ENCODE measurements at regions not wholly inside any gene's neighbourhood (a gene's known extent, or its start where the extent isn't known, plus 50 kb on each side); places are given as distances from the start of the nearest gene placed in this dataset.
"Not testable (repeated sequence)": the region's sequence is repeated elsewhere in the genome, so short reads cannot be mapped to it uniquely, and the experiment has no call there.

DNA sequence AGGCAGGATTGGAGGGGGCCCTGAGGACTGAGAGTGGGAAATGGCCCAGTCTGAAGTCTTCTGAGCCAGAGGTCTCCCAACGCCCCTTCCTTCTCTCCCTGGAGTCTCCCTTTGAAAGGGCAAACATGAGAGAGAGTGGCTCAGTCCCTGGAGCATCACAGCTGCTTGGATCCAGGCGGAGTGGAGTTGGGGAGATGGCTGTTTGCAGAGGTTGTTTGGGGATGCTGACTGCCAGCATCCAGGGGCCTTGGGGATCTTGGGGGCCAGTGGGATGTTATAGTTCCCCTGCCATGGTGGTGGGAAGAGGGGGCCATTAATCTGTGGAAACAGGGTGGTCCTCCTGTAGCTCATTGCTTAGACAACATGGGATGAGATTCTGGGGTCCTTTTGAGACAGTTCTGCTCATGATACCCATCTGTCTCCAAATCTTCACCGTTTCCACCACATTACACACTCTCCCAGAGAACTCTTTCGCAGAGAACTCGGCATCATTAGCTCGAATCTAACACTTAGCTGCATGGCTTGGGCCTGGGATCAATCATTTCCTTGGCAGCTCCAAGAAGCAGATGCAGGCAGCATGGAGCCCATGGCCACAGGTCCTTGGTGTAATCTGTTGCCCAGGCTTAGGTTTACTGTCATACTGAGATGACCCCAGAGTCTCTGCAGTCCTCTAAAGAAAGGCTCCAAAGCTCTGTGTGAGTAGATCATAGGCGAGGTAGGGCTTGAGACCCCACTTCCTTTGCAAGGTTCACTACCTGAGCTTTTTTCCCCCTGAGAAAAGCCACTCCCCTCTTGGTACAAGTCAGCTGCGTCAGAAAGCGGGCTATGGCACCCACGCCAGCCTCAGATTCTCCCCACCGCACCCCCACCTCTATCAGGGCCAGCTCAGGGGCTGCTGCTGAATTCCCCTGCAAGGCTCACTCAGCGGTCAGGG is 54.4 kb upstream of the SH3PXD2B start:
- no peak overlapping the region for H3K4me3 ChIP-seq (ENCODE audit: control insufficient read depth, low read depth, low read length)
- DNase-seq (ENCODE audit: low read depth): no peak

DNA sequence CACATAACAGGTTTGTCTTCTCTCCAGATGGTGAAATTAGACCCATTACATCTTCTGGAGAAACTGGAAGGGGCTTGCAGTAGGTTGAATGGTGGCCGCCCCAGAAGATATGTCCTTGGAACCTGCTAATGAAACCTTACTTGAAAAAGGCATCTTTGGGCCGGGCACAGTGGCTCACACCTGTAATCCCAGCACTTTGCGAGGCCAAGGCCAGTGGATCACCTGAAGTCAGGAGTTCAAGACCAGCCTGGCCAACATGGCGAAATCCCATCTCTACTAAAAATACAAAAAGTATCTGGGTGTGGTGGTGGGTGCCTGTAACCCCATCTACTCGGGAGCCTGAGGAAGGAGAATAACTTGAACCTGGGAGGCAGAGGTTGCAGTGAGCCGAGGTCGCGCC is 53.2 kb upstream of the SH3PXD2B start:
- DNase-seq (ENCODE audit: low read depth); H3K4me3 ChIP-seq (ENCODE audit: control insufficient read depth, low read depth, low read length): not testable (repeated sequence)

More for the DNA sequence above, 54.4 kb upstream of the SH3PXD2B start:
- TF ChIP-seq, protein P1, sequence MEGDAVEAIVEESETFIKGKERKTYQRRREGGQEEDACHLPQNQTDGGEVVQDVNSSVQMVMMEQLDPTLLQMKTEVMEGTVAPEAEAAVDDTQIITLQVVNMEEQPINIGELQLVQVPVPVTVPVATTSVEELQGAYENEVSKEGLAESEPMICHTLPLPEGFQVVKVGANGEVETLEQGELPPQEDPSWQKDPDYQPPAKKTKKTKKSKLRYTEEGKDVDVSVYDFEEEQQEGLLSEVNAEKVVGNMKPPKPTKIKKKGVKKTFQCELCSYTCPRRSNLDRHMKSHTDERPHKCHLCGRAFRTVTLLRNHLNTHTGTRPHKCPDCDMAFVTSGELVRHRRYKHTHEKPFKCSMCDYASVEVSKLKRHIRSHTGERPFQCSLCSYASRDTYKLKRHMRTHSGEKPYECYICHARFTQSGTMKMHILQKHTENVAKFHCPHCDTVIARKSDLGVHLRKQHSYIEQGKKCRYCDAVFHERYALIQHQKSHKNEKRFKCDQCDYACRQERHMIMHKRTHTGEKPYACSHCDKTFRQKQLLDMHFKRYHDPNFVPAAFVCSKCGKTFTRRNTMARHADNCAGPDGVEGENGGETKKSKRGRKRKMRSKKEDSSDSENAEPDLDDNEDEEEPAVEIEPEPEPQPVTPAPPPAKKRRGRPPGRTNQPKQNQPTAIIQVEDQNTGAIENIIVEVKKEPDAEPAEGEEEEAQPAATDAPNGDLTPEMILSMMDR (conservative IDR thresholded peaks at IDR 0.05; ENCODE audit: control insufficient read depth, insufficient read depth, low read depth, low read length): no peak

GRCh38 chr5:172506921-172507320 is 52.6 kb upstream of the SH3PXD2B start:
- no peak for DNase-seq (ENCODE audit: low read depth)
- H3K4me3 ChIP-seq (ENCODE audit: control insufficient read depth, low read depth, low read length): no peak overlapping the region
- TF ChIP-seq, protein P1 (conservative IDR thresholded peaks at IDR 0.05; ENCODE audit: control insufficient read depth, insufficient read depth, low read depth, low read length): no peak

DNA sequence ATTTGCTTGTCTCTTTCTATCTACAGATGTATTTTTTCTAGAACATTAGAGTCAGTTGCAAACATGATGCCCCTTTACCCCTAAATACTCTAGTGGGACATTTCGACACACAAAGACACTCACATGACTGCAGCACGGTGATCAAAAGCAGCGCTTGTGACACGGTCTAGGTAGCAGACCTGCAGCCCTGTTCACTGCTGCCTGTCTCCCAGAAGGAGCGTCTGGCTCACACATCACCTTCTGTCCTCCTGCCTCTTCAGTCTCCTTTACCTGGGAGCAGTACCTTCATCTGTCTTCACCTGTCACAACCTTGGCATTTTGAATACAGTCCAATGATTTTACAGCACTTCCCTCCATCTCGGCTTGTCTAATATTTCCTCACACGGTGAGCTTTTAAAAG is 51.9 kb upstream of the SH3PXD2B start:
- TF ChIP-seq, protein P1 (conservative IDR thresholded peaks at IDR 0.05; ENCODE audit: control insufficient read depth, insufficient read depth, low read depth, low read length): no peak
- DNase-seq (ENCODE audit: low read depth): no peak
- no peak overlapping the region for H3K4me3 ChIP-seq (ENCODE audit: control insufficient read depth, low read depth, low read length)

DNA sequence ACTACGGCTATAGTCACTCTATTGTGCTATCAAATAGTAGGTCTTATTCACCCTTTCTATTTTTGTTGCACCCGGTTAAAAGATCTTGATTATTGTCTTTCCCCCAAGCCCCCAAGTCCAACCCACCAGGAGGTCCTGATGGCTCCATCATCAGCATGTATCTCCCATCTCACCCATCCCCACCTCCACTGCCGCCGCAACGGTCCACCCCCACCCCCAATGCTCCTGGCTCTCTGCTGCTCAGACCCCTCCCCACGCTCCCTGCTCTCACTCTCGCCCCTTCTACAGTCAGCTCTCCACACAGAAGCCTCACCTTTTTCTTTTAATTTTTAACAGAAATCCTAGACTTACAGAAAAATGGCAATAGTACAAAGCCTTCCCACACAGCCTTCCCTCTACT is 51.5 kb upstream of the SH3PXD2B start:
- no peak for DNase-seq (ENCODE audit: low read depth)
- H3K4me3 ChIP-seq (ENCODE audit: control insufficient read depth, low read depth, low read length): no peak overlapping the region
- TF ChIP-seq, protein P1 (conservative IDR thresholded peaks at IDR 0.05; ENCODE audit: control insufficient read depth, insufficient read depth, low read depth, low read length): no peak

DNA sequence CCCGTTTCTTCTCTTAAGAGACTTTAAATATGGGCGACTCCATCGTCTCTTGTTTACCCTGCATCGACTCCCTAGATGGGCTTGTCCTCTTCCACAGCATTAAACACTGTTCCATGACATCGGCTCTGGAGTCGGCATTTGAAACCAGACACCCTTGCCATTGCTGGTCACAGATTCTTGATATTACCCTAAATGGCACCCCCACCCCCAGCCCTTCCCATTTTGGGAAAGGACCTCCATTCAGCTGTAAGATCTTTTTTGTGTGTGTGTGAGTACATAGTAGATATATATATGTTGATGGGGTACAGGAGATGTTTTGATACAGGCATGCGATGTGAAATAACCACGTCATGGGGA is 51.1 kb upstream of the SH3PXD2B start:
- no peak overlapping the region for H3K4me3 ChIP-seq (ENCODE audit: control insufficient read depth, low read depth, low read length)
- TF ChIP-seq, protein P1 (conservative IDR thresholded peaks at IDR 0.05; ENCODE audit: control insufficient read depth, insufficient read depth, low read depth, low read length): no peak
- DNase-seq (ENCODE audit: low read depth): no peak

- DNase-seq (ENCODE audit: low read depth): no peak
- H3K4me3 ChIP-seq (ENCODE audit: control insufficient read depth, low read depth, low read length): no peak overlapping the region
- TF ChIP-seq, protein P1 (conservative IDR thresholded peaks at IDR 0.05; ENCODE audit: control insufficient read depth, insufficient read depth, low read depth, low read length): no peak
These were observed 50.5 kb upstream of the SH3PXD2B start for GRCh38 chr5:172504701-172505402.

All from fibroblast of mammary gland (primary cell).